CD4-positive, alpha-beta T cell treated with Interleukin-15 for 1 hour (primary cell): ENCODE measurements at regions not wholly inside any gene's neighbourhood (a gene's known extent, or its start where the extent isn't known, plus 50 kb on each side); places are given as distances from the start of the nearest gene placed in this dataset.

ENCODE experiments used
- DNase-seq: peaks from one replicate; pipeline ENCODE4 v3.0.0-alpha.2; 2020

DNA sequence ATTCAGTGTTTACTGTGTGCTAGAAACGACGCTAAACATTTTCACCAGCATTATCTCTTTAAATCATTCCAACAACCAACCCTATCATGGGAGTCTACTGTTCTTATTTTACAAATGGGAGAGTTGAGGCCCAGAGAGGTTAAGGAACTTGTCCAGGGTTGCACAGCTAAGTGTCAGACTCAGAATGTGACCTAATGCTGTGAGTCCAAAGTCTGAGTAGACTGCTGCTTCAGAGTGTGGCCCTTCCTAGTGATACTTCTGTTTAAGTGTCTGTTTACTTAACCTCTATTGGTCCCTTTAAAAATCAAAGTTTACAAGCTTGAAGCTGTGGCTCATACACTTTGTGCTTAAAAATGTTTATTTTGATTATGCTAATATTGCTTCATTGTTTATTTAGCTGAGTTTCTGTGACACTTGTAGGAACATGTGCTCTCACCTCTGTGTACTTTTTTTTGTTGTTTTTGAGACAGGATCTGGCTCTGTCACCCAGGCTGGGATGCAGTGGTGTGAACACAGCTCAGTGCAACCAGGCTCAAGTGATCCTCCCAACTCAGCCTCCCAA is 84.4 kb upstream of the SYPL1 start:
- no peak for DNase-seq

DNA sequence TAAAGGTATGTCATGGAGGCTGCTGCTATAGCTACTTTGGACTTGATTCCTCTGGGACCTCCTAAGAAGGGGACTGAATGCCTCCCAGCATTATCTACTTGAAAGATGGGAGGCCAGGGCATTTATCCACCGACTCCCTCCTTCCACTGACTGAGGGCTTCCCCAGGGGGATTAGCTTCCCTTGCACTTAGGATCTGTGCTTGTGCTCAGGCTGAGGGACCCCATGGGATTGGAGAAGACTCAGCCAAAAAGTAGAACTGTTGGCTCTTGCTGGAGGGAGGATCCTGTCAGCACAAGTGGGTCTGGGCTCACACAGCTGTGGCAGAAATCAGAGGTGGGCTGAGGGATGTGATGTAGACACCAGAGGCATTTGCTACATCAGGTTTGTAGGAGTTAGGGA is 81.5 kb upstream of the SYPL1 start:
- DNase-seq, result no peak

DNA sequence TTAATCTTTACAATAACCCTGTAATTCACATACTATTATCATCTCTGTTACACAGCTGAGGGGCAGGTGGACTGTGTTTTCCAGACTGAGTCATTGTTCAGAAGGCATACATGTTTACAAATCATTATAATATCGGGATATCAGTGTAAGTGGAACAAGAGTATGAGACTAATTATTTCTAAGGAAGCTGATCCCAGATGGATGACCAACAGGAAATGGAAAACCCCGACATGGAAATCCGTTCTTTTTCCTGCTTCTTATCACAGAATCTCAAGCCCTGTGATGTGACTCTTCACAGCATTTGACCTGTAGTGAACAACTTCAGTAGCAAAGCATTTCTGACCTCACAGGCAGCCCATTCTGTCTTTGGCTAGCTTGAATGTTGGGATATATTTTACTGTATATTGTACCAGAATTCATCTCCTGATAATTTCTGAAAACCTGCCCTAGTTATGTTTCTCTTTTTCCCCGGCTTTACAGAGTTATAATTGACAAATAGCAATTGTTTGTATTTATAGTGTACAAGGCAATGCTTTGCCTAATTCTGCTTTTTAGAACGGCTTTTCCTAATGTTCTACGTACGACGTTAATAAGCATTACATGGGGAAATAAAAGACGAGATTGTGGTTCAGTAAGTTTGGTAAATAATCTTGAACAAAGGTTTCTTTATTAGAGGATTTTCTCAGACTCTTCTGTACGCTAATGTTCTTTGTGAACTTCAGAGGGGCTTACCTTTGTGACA is 78.6 kb upstream of the SYPL1 start:
- no peak for DNase-seq

GRCh38 chr7:106187613-106188350 is 75.7 kb upstream of the SYPL1 start:
- DNase-seq, result no peak

GRCh38 chr7:106185719-106186118 is 73.6 kb upstream of the SYPL1 start:
- no peak for DNase-seq

- DNase-seq, result no peak
These were observed 71.8 kb upstream of the SYPL1 start for GRCh38 chr7:106183952-106184351.

DNA sequence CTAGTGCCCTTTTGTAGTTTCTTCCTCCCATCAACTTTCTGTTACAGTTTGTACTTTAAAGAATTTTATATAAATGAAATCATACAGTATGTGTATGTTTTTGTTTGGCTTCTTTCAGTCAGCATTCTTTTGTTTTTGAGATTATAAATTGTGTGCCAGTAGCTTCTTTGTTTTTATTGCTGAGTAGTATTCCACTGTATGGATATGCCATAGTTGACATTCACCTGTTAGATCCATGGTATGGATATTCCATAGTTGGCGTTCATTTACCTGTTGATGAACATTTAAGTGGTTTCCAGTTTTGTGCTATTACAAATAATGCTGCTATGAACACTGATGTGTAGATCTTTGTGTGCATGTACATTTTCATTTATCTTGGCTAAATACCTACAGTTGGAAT is 70.8 kb upstream of the SYPL1 start:
- DNase-seq, result no peak

DNA sequence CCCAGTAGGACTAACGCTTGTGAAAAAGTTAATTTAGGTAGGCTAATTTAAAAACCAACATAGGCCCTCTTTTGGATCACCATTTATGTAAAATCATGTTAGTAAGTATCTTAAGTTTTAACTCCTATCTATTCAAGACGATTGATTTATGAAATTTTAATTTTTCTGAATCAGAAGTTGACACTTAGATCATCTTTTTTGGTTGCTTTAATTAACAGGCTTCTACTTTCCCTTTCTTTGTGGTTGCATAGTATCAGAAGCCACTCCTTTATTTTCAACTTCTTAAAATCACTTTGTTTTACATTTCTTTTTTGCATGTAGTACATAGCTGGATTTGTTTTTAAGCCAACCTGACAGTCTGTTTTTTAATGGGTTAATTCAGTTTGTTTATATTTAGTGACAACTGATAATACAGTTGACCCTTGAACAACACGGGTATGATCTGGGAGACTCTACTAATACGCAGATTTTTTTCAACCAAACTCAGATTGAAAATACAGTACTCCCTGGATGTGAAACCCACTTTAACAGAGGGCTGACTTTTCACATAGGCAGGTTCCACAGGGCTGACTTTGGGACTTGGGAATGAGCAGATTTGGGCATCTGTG is 69.7 kb upstream of the SYPL1 start:
- no peak for DNase-seq

GRCh38 chr7:106180721-106181120 is 68.6 kb upstream of the SYPL1 start:
- no peak for DNase-seq

GRCh38 chr7:106179256-106179655 is 67.1 kb upstream of the SYPL1 start:
- no peak for DNase-seq

DNA sequence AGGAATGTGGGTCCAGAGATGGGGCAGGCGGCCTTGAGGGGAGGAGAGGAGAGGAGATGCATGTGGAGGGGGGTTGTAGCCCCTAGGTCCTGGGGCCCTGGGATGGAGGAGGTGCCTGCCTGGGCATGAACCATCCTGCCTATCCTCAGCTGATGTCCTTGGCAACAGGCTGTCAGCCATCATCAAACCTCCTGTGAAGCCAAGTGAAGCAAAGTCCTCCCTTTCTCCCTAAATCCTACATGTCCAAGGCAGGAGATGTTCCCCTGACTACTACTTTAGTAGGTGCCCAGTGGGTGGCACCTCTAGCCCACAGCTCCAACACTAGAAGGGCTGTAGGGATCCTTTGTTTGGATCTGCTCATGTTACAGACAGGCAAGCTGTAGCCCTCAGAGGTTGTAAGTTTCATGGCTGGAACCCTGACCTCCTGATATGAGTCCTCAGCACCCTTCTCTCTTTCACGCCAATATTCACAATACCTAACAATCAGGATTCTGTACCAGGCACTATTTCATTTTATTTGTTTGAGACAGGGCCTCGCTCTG is 66.6 kb upstream of the SYPL1 start:
- DNase-seq, result no peak

GRCh38 chr7:106177738-106178592 is 65.9 kb upstream of the SYPL1 start:
- DNase-seq, result no peak

DNA sequence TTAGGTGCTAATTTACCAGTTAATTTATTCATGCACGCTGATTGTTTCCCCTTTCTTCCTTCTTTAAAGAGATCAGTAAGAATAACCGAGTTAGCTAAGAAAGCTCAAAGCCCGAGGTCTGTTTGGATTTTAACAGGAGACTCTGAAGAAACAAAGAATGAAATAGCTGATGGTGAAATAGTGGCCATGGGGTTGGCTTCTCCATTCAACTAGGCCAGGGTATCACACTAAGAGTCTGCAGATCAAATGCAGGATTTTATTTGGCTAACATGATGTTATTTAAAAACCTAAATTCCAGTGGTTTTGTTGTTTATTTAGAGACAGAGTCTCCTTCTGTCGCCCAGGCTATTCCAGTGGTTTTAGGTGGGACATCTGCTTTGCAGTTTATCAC is 65.2 kb upstream of the SYPL1 start:
- DNase-seq, result no peak

DNA sequence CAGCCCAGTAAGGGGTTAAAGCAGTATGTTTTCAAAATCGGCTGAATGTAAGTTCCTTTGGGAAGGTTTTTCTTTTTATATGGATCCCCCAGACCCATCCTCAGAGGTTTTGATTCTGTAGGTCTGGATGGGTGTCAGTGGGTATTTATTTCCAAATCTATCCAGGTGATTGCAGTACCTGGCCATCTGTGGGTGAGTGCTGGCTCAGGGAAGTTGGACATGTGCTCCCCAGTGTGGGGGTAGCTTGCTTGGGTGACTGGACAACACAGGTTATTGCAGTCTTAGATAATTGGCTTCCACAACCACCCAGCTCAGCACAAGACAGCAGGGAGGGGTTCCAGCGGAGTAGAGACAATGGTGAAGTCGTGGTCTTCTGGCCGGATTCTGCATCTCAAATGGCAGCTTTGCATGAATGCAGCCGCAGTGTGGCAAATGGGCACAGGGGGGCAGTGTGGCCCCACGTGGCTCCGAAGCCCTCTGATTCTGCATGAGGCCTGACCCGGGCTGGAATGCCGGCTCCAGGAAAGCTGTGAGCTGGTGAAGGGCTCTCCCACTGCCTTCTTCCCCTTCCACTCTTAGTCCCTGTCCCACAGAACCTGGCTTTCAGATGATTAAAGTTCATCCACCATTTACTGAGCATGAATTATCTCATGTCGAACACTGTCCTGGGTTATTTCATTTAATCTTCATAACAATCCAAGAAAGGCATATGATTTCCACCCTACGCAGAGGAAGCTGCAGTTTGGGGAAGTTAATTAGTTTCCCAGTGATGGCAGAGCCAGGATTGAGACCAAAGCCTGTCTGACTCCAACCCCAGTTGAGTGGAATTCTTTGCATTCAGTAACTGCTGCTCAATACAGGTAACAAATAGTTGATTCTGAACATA is 64.5 kb upstream of the SYPL1 start:
- peak; percentile 57 for DNase-seq

DNA sequence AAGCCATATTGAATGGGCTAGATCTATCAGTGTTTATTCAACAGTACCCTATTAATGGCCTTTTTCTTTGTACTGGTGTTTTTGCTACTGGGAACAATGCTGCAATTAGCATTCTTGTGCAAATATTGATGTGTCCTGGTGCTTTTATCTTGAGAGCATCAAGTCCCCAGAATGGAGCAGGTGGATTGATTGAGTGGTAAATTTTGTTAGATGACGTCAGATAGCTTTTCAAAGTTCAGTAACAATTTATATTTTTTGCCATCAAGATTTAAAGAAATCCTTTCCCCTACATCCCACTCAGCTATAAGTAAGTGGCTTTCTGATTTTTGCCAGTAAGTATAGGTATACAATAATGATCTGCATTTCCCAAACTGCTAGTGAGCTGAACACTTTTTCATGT is 63.4 kb upstream of the SYPL1 start:
- no peak for DNase-seq

GRCh38 chr7:106170651-106171050 is 58.5 kb upstream of the SYPL1 start:
- no peak for DNase-seq

DNA sequence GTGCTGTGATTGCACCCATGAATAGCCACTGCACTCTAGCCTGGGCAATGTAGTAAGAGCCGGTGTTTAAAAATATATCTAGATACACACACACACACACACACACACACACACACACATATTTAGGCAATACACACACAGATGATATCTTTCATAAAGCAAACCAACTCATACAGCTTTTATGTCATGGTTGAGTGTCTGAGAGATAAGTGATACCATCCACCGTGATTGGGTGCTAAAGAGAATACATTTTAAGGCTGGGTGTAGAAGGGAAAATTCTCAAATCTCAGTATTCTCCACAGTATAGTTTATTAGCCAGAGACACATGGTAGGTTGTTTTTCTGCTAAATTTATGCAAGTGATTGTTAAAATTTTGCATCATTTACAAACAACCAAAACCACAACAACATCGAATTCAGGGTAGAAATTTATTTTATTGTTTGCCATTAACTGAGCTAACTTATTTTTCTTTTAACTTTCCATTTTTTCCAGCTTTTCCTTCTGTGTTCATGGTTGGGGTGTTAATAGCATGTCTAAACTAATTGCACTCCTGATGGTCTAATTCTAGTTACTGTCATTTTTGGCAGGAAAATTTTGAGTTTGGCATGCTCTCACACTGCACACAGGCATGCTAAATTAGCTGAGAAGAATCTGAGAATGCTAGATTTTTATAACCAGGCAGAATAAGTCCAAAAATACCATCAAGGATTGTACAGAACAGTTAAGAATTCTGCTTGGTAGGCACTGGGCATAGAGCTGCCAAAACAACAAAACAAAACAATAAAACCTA is 57.9 kb upstream of the SYPL1 start:
- DNase-seq, result no peak

GRCh38 chr7:106167439-106168136 is 55.5 kb upstream of the SYPL1 start:
- DNase-seq, result no peak

DNA sequence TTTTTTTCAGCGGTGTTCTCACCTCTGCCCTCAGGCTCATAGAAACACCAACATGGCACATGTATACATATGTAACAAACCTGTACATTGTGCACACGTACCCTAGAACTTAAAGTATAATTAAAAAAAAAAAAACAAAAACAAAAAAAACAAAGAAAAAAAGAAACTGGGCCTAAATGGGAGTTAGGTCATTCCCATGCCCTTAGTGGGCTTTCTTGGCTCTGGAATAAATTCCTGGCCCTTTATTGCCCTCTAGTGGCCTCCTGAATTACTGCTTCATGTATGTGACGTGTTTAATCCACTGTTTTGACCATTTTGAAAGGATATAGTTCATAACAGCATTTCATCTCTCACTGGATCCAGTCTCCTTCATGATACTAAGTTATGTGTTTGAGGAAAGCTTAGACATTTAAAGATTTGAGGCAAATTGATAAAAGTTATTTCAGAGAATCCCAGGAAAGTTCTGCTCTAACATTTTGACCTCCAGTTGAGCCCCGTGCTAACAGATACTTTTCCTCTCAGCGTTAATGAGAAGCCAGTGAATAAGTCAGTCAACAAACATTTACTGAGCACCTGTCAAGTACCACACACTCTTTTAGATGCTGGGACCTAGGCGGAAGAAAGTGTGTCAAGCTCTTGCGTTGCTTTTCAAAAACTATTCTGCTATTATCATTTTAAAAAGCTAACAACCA is 54.7 kb upstream of the SYPL1 start:
- DNase-seq, result no peak
